Prostate gland (tissue), 2 donors: ENCODE measurements at regions not wholly inside any gene's neighbourhood (a gene's known extent, or its start where the extent isn't known, plus 50 kb on each side); places are given as distances from the start of the nearest gene placed in this dataset.
"Not testable (repeated sequence)": the region's sequence is repeated elsewhere in the genome, so short reads cannot be mapped to it uniquely, and the experiment has no call there.

Source experiments
- CTCF ChIP-seq, 4 experiments: fragments of 200-600 bp in 2 of 4; fragments of 450-650 bp in 2 of 4; sonication (generic) in 2 of 4; IDR thresholded peaks; 1 replicate in 3 of 4; 2 replicates in 1 of 4; pipeline ENCODE4 v1.5.1; 2016 to 2019; ENCODE audit warnings: antibody characterized with exemption in 4 of 4, mild to moderate bottlenecking in 2 of 4, moderate library complexity in 2 of 4
- POLR2A ChIP-seq: fragments of 450-650 bp; IDR thresholded peaks from one replicate; pipeline ENCODE4 v1.6.1; 2016; ENCODE audit warnings: antibody characterized with exemption, mild to moderate bottlenecking
- POLR2AphosphoS5 ChIP-seq: sonication (generic); formaldehyde crosslinking; IDR thresholded peaks from one replicate; pipeline ENCODE4 v1.6.1; 2017; ENCODE audit warnings: antibody characterized with exemption

- not testable (repeated sequence) for TF ChIP-seq CTCF (IDR thresholded peaks at IDR 0.05); POLR2AphosphoS5; POLR2A
These were observed 659.7 kb downstream of the TRHDE start for GRCh38 chr12:72931838-72932237.
